Endothelial cell of umbilical vein (primary cell): ENCODE measurements at regions not wholly inside any gene's neighbourhood (a gene's known extent, or its start where the extent isn't known, plus 50 kb on each side); places are given as distances from the start of the nearest gene placed in this dataset.

ENCODE experiments used
- BruUV-seq: library from RNA; stranded (reverse); fragments of 400-500 nt; replicated peaks from 2 replicates; lab custom pipeline; 2021; lab: Mats Ljungman, UMichigan
- CTCF ChIA-PET: fragments of 300-600, 350-600 bp; sonication (Branson Sonifier 250); formaldehyde crosslinking; loops from one replicate; lab custom pipeline; 2021; ENCODE audit warnings: antibody characterized with exemption, inconsistent platforms; lab: Charles Lee
- POLR2A ChIA-PET: fragments of 300-600, 350-600 bp; sonication (Branson Sonifier 250); formaldehyde crosslinking; loops from one replicate; lab custom pipeline; 2021; ENCODE audit warnings: antibody characterized with exemption, inconsistent platforms; lab: Charles Lee
- DNase-seq: peaks from one replicate; pipeline ENCODE4 v3.0.0-alpha.2; 2011; ENCODE audit warnings: low read depth, low spot score
- FAIRE-seq: peaks from 2 replicates; lab custom pipeline; 2011; peaks lifted over from hg19 to GRCh38; lab: Jason Lieb, UNC
- H2AFZ ChIP-seq: 2 replicates; pipeline ENCODE4 v1.6.0; 2012; ENCODE audit warnings: low read depth, low read length, control low read depth, inconsistent platforms
- H3K27ac ChIP-seq: 2 replicates; pipeline ENCODE4 v1.5.1; 2011; ENCODE audit warnings: low read depth, mild to moderate bottlenecking, control low read depth, low read length, moderate library complexity; ENCODE audit not compliant: insufficient read depth
- H3K27me3 ChIP-seq, 2 experiments: 2 replicates each; pipeline versions ENCODE4 v1.6.0 to v1.6.1; 2011; ENCODE audit warnings: low read length in 2 of 2, mixed read lengths in 1 of 2; ENCODE audit not compliant: control insufficient read depth in 2 of 2, insufficient read depth in 2 of 2
- H3K36me3 ChIP-seq, 2 experiments: 2 replicates in 1 of 2; 3 replicates in 1 of 2; pipeline ENCODE4 v1.5.1; 2011; ENCODE audit warnings: low read length in 2 of 2, mild to moderate bottlenecking in 1 of 2, moderate library complexity in 1 of 2; ENCODE audit not compliant: control insufficient read depth in 2 of 2, insufficient read depth in 2 of 2; ENCODE audit errors: extremely low read depth in 1 of 2
- H3K4me1 ChIP-seq: 3 replicates; pipeline ENCODE4 v1.5.1; 2011; ENCODE audit warnings: mild to moderate bottlenecking, low read length; ENCODE audit not compliant: control insufficient read depth, insufficient read depth; ENCODE audit errors: extremely low read depth
- H3K4me2 ChIP-seq: 2 replicates; pipeline ENCODE4 v1.6.1; 2011; ENCODE audit warnings: low read length, control low read depth, mixed read lengths; ENCODE audit not compliant: insufficient read depth
- H3K4me3 ChIP-seq, 3 experiments: fragments of 200-600 bp in 1 of 3; sonication (generic), shearing (Covaris generic) in 1 of 3; replicated peaks in 1 of 3; 2 replicates each; pipeline ENCODE4 v1.5.1; 2011 to 2016; ENCODE audit warnings: control low read depth in 3 of 3, low read length in 3 of 3, mild to moderate bottlenecking in 2 of 3, inconsistent platforms in 1 of 3, low read depth in 1 of 3, moderate library complexity in 1 of 3; ENCODE audit not compliant: insufficient read depth in 1 of 3
- H3K79me2 ChIP-seq: 2 replicates; pipeline ENCODE4 v1.6.0; 2012; ENCODE audit warnings: low read length, inconsistent platforms; ENCODE audit not compliant: control insufficient read depth, insufficient read depth
- H3K9ac ChIP-seq: replicated peaks from 2 replicates; pipeline ENCODE3; 2011; ENCODE audit warnings: low read length, control low read depth; ENCODE audit not compliant: insufficient read depth; ENCODE audit errors: extremely low read depth
- H3K9me1 ChIP-seq: replicated peaks from 3 replicates; pipeline ENCODE4 v1.6.0; 2011; ENCODE audit warnings: mild to moderate bottlenecking, low read length; ENCODE audit not compliant: control insufficient read depth, insufficient read depth; ENCODE audit errors: extremely low read depth
- H3K9me3 ChIP-seq: replicated peaks from 2 replicates; pipeline ENCODE4 v1.5.1; 2012; ENCODE audit warnings: low read length, inconsistent platforms; ENCODE audit not compliant: control insufficient read depth, insufficient read depth
- H4K20me1 ChIP-seq: replicated peaks from 2 replicates; pipeline ENCODE3; 2011; ENCODE audit warnings: mild to moderate bottlenecking, low read length; ENCODE audit not compliant: control insufficient read depth, insufficient read depth; ENCODE audit errors: extremely low read depth
- CTCF ChIP-seq, 2 donors: IDR thresholded peaks; 1 replicate in 1 of 2; 2 replicates in 1 of 2; pipeline ENCODE4 v1.5.1; 2011; ENCODE audit warnings: low read length in 2 of 2, mild to moderate bottlenecking in 2 of 2, moderate library complexity in 2 of 2, control low read depth in 1 of 2, inconsistent platforms in 1 of 2, low read depth in 1 of 2; ENCODE audit not compliant: insufficient read depth in 1 of 2; ENCODE audit errors: extremely low read depth in 1 of 2
- EZH2 ChIP-seq: IDR thresholded peaks from 2 replicates; pipeline ENCODE4 v1.6.1; 2012; ENCODE audit warnings: borderline replicate concordance, low read depth, mild to moderate bottlenecking, moderate library complexity, low read length, inconsistent platforms; ENCODE audit not compliant: severe bottlenecking
- FOS ChIP-seq: IDR thresholded peaks from 2 replicates; pipeline ENCODE4 v1.6.1; 2011; ENCODE audit warnings: mild to moderate bottlenecking, low read length, moderate library complexity, borderline replicate concordance; ENCODE audit not compliant: insufficient read depth
- GATA2 ChIP-seq: IDR thresholded peaks from 2 replicates; pipeline ENCODE4 v1.7.0; 2011; ENCODE audit warnings: low read depth, mild to moderate bottlenecking, moderate library complexity, mixed read lengths, low read length; ENCODE audit not compliant: insufficient read length, insufficient read depth
- JUN ChIP-seq: IDR thresholded peaks from 2 replicates; pipeline ENCODE4 v1.6.1; 2011; ENCODE audit warnings: borderline replicate concordance, low read depth; ENCODE audit not compliant: insufficient read length, insufficient read depth
- MAX ChIP-seq: IDR thresholded peaks from 2 replicates; pipeline ENCODE4 v1.6.1; 2011; ENCODE audit not compliant: insufficient read depth, insufficient read length
- MYC ChIP-seq: IDR thresholded peaks from one replicate; pipeline ENCODE4 v1.6.1; 2011; ENCODE audit warnings: mild to moderate bottlenecking, low read depth, low read length
- POLR2A ChIP-seq: IDR thresholded peaks from 2 replicates; pipeline ENCODE4 v1.6.1; 2012; ENCODE audit warnings: low read depth, mild to moderate bottlenecking, control low read depth, low read length
- POLR2AphosphoS5 ChIP-seq: IDR thresholded peaks from 2 replicates; pipeline ENCODE4 v1.6.1; 2012; ENCODE audit warnings: low read depth, mild to moderate bottlenecking, control low read depth, low read length, moderate library complexity; ENCODE audit not compliant: insufficient read depth
- dilution Hi-C: fragments of 300-500 bp; cut with MboI; formaldehyde crosslinking; loops from one replicate; pipeline ENCODE4 v1.15.0; 2019; ENCODE audit warnings: low sequenced_read_pairs; ENCODE audit not compliant: extremely low pct_ligation_motif_present
- intact Hi-C: fragments of 100-400 bp; cut with micrococcal nuclease; formaldehyde crosslinking; loops from one replicate; pipeline ENCODE4 v1.10.0; 2022

GRCh38 chrX:8345473-8345872, 119.2 kb upstream of the VCX3B start:
- no peaks in the 10 kb centered on the region for H3K27me3 ChIP-seq
- intact Hi-C loops (no loop called here), dilution Hi-C loops (no loop called here)
- DNase-seq (no peak), FAIRE-seq (no peak)
- no peaks in the 10 kb centered on the region for H3K79me2 ChIP-seq
- no peak overlapping the region for H2AFZ ChIP-seq
- H3K4me2 ChIP-seq, result no peak overlapping the region
- no peak overlapping the region for H3K9ac ChIP-seq
- CTCF ChIA-PET, result no interaction called here
- no peaks in the 10 kb centered on the region for H3K4me1 ChIP-seq
- H4K20me1 ChIP-seq, result no peaks in the 10 kb centered on the region
- no peak overlapping the region for H3K27ac ChIP-seq
- no peaks in the 10 kb centered on the region for H3K9me1 ChIP-seq
- H3K4me3 ChIP-seq, result no peak overlapping the region
- no peaks in the 10 kb centered on the region for H3K36me3 ChIP-seq
- no peaks in the 10 kb centered on the region for H3K9me3 ChIP-seq
- BruUV-seq, result no TSS peak
- POLR2A ChIA-PET, result no interaction called here
- no peak for TF ChIP-seq JUN
- TF ChIP-seq FOS, result no peak
- no peak for TF ChIP-seq POLR2AphosphoS5
- TF ChIP-seq POLR2A, result no peak
- TF ChIP-seq EZH2, result no peak
- no peak for TF ChIP-seq GATA2
- TF ChIP-seq MYC, result no peak
- TF ChIP-seq MAX, result no peak
- TF ChIP-seq CTCF (IDR thresholded peaks at IDR 0.05; ENCODE audit: extremely low read depth in 1 of 2, insufficient read depth in 1 of 2, low read depth in 1 of 2, low read length in 2 of 2), result no peak
